Osteoblast (primary cell): ENCODE measurements at regions not wholly inside any gene's neighbourhood (a gene's known extent, or its start where the extent isn't known, plus 50 kb on each side); places are given as distances from the start of the nearest gene placed in this dataset.
"Not testable (repeated sequence)": the region's sequence is repeated elsewhere in the genome, so short reads cannot be mapped to it uniquely, and the experiment has no call there.

Experiments used
- DNase-seq: peaks from one replicate; pipeline ENCODE4 v3.0.0; 2011; ENCODE audit warnings: low spot score, mixed read lengths; ENCODE audit not compliant: insufficient read length; ENCODE audit errors: missing footprints
- H2AFZ ChIP-seq: 2 replicates; pipeline ENCODE4 v1.6.0; 2011; ENCODE audit warnings: mild to moderate bottlenecking, low read length
- H3K27ac ChIP-seq: 2 replicates; pipeline ENCODE4 v1.5.1; 2011; ENCODE audit warnings: mild to moderate bottlenecking, low read depth, low read length, moderate library complexity
- H3K27me3 ChIP-seq: 2 replicates; pipeline ENCODE4 v1.6.0; 2012; ENCODE audit warnings: mild to moderate bottlenecking, control low read depth, inconsistent platforms, low read length, moderate library complexity; ENCODE audit not compliant: insufficient read depth
- H3K36me3 ChIP-seq: 2 replicates; pipeline ENCODE4 v1.5.1; 2011; ENCODE audit warnings: mild to moderate bottlenecking, low read length, control low read depth, moderate library complexity; ENCODE audit not compliant: insufficient read depth
- H3K4me1 ChIP-seq: 2 replicates; pipeline ENCODE4 v1.5.1; 2011; ENCODE audit warnings: mild to moderate bottlenecking, low read length, control low read depth, moderate library complexity; ENCODE audit not compliant: insufficient read depth
- H3K4me2 ChIP-seq: 2 replicates; pipeline ENCODE4 v1.6.0; 2011; ENCODE audit warnings: mild to moderate bottlenecking, low read length; ENCODE audit not compliant: insufficient read depth
- H3K4me3 ChIP-seq: fragments of 200-600 bp; sonication (generic); 3 replicates; pipeline ENCODE4 v1.5.1; 2012; ENCODE audit warnings: mild to moderate bottlenecking, low read length, inconsistent platforms; ENCODE audit not compliant: insufficient read depth
- H3K79me2 ChIP-seq: 2 replicates; pipeline ENCODE4 v1.6.0; 2012; ENCODE audit warnings: mild to moderate bottlenecking, low read length, control low read depth, inconsistent platforms; ENCODE audit not compliant: insufficient read depth
- H3K9me3 ChIP-seq: 2 replicates; pipeline ENCODE4 v1.5.1; 2011; ENCODE audit warnings: low read depth, low read length, control low read depth
- H4K20me1 ChIP-seq: 2 replicates; pipeline ENCODE4 v1.6.0; 2012; ENCODE audit warnings: mild to moderate bottlenecking, low read length, control low read depth; ENCODE audit not compliant: insufficient read depth
- TF ChIP-seq, protein P1 (sequence below): IDR thresholded peaks from 2 replicates; pipeline ENCODE4 v1.5.1; 2011; ENCODE audit warnings: mild to moderate bottlenecking, low read depth, low read length, moderate library complexity; ENCODE audit errors: extremely low read depth

DNA sequence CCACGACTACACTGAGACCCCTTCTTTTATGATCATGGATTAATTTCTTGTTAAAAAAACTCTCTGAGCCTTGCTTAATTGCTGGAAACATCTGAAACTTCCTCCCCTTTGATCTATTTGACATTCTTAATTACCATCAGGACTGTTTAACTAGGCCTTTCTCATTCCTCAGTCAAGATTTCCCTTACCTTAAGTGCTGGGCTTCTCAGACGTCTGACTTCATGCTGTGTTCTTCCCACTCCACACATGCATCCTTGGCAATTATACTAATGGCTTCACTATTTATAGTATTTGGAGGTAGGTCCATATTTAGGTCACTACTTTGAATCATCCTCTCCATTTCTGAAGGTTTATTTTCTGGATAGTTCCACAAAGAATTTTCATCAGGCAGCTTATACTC lies 341.3 kb upstream of the TMPRSS15 start:
- H3K4me1 ChIP-seq: no peaks in the 10 kb centered on the region
- H2AFZ ChIP-seq: no peak overlapping the region
- H4K20me1 ChIP-seq: no peaks in the 10 kb centered on the region
- no peaks in the 10 kb centered on the region for H3K27me3 ChIP-seq
- H3K27ac ChIP-seq: no peak overlapping the region
- no peak for DNase-seq
- H3K4me2 ChIP-seq: no peak overlapping the region
- H3K4me3 ChIP-seq: no peak overlapping the region
- H3K9me3 ChIP-seq: no peaks in the 10 kb centered on the region
- TF ChIP-seq, protein P1, sequence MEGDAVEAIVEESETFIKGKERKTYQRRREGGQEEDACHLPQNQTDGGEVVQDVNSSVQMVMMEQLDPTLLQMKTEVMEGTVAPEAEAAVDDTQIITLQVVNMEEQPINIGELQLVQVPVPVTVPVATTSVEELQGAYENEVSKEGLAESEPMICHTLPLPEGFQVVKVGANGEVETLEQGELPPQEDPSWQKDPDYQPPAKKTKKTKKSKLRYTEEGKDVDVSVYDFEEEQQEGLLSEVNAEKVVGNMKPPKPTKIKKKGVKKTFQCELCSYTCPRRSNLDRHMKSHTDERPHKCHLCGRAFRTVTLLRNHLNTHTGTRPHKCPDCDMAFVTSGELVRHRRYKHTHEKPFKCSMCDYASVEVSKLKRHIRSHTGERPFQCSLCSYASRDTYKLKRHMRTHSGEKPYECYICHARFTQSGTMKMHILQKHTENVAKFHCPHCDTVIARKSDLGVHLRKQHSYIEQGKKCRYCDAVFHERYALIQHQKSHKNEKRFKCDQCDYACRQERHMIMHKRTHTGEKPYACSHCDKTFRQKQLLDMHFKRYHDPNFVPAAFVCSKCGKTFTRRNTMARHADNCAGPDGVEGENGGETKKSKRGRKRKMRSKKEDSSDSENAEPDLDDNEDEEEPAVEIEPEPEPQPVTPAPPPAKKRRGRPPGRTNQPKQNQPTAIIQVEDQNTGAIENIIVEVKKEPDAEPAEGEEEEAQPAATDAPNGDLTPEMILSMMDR: no peak
- no peaks in the 10 kb centered on the region for H3K36me3 ChIP-seq
- H3K79me2 ChIP-seq: no peaks in the 10 kb centered on the region

DNA sequence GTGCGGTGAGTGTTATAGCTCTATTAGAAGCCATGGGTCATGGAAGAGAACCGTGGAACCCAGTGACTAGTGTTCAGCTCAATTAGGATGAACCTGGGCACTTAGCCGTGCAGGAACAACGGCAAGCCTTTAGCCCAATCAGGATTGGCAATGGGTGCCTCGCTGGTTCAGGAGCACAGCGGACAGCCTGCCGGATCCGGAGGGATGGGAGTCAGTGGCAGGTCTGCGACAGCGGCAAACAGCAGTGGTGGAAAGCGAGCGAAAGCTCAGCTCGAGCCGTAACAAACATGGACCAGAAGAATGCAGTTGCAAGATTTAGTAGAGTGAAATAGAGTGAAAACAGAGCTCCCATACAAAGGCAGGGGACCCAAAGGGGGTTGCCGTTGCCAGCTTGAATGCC lies 349.3 kb upstream of the TMPRSS15 start:
- H4K20me1 ChIP-seq, H3K79me2 ChIP-seq, H3K36me3 ChIP-seq, H3K4me3 ChIP-seq, DNase-seq, H3K4me1 ChIP-seq, H3K9me3 ChIP-seq, H3K27ac ChIP-seq, H3K4me2 ChIP-seq, H3K27me3 ChIP-seq, H2AFZ ChIP-seq: not testable (repeated sequence)

DNA sequence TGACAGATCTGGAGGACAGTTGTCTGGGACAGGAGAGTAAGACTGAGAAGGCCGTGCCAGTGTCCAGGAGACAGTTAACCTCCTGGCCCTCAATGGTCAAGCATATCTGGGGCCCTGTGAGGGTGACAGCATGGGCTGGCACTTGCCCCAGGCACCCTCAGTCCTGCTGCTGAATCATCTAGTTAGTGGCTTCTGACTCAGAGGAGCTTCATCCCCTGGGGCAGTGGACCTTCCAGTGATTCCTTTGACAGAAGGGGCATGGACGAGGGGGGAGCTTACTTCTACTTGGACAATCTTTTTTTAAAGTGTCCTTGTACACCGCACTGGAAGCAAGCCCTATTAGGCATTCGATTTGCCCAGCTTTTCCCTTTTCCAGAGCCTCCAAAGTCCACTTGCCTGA lies 352.7 kb upstream of the TMPRSS15 start:
- H3K27ac ChIP-seq, H3K4me2 ChIP-seq, H3K4me1 ChIP-seq, H3K9me3 ChIP-seq, H2AFZ ChIP-seq, H3K79me2 ChIP-seq, H3K4me3 ChIP-seq, DNase-seq, H3K27me3 ChIP-seq, H3K36me3 ChIP-seq, H4K20me1 ChIP-seq: not testable (repeated sequence)

DNA sequence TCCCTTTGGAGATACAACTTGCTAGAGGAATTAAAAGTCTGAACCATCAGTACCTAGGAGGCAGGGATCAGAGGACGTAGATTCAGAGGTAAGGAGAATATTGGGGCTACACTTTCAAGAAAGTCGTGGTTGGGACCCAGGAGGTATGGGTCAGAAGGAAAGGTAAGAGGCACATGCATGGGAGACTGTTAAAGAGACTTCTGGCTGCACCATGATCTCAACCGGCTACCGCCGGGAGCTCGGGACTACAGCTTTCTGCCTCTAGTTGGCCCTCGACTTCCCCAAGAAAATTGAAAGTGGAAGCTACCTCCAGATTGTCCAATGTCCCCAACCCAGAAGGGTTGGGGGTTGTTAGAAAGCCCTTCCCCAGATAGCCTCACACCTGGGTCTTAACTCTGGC lies 355.7 kb upstream of the TMPRSS15 start:
- H2AFZ ChIP-seq: no peak overlapping the region
- no peak overlapping the region for H3K4me2 ChIP-seq
- no peak for DNase-seq
- H3K27ac ChIP-seq: no peak overlapping the region
- no peak overlapping the region for H3K4me3 ChIP-seq
- no peaks in the 10 kb centered on the region for H3K79me2 ChIP-seq
- no peaks in the 10 kb centered on the region for H4K20me1 ChIP-seq
- peaks cover 4% of the 10 kb centered on the region for H3K9me3 ChIP-seq
- H3K4me1 ChIP-seq: no peaks in the 10 kb centered on the region
- H3K27me3 ChIP-seq: no peaks in the 10 kb centered on the region
- no peaks in the 10 kb centered on the region for H3K36me3 ChIP-seq
- TF ChIP-seq, protein P1: no peak

DNA sequence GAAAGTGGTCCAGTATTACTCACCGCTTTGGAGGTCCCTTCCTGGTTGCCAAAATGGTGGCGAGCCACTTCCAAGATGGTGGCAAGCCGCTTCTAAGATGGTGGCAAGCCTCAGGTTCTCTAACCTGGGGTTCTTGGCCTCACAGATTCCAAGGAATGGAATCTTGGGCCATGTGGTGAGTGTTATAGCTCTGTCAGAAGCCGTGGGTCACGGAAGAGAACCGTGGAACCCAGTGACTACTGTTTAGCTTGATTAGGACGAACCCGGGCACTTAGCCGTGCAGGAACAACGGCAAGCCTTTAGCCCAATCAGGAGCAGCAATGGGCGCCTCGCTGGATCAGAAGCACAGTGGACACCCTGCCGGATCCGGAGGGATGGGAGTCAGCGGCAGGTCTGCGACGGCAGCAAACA lies 356.2 kb upstream of the TMPRSS15 start:
- TF ChIP-seq, protein P1: no peak

More for the DNA sequence above, 356.2 kb upstream of the TMPRSS15 start:
- no peaks in the 10 kb centered on the region for H3K36me3 ChIP-seq
- no peak overlapping the region for H3K4me3 ChIP-seq
- no peaks in the 10 kb centered on the region for H3K27me3 ChIP-seq
- peaks cover 4% of the 10 kb centered on the region for H3K9me3 ChIP-seq
- no peak overlapping the region for H2AFZ ChIP-seq
- H4K20me1 ChIP-seq: no peaks in the 10 kb centered on the region
- H3K4me2 ChIP-seq: no peak overlapping the region
- no peaks in the 10 kb centered on the region for H3K79me2 ChIP-seq
- no peaks in the 10 kb centered on the region for H3K4me1 ChIP-seq
- H3K27ac ChIP-seq: no peak overlapping the region
- DNase-seq: no peak
